ENCODE measurements at regions not wholly inside any gene's neighbourhood (a gene's known extent, or its start where the extent isn't known, plus 50 kb on each side); places are given as distances from the start of the nearest gene placed in this dataset.

DNA sequence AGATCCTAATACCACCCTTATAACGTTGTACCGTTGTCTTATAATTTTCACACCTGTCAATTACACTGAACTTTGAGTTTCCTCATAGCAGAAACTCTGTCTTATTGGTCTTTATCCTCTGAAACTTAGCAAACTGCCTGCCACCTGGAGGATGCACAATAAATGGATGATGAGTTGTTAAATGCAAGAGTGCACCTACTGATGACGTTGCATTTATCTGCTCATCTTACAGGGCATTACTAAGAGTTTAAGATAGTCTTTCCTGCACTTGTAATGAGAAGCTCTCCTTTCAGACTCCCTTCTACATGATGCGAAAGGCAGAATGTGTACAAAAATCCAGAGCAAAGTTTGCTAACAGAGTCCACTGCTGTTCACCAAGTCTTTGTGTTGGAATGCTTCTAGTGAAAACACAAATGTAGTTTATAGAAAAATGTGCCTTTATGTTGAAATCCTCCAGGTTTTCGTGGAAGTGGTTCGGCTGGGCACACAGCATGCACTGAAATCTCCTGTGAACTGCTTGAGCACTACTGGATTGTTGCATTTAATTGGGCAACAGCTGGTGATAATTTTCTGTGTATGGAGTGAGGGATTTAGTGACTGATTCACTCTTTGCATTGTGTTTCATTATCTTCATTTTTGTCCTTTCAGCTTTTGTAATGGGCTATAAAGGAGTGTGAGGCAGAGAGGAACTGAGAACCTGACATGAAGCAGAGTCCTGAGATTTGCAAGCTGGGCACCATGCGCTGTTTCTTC is 665.8 kb upstream of the ID2 start:
- H3K27me3 ChIP-seq (ENCODE audit: control insufficient read depth in 1 of 2, insufficient read depth in 2 of 2, low read length in 2 of 2) = no peaks in the 10 kb centered on the region
- no peaks in the 10 kb centered on the region for H3K4me1 ChIP-seq (ENCODE audit: control insufficient read depth, insufficient read depth, low read length)
- no peaks in the 10 kb centered on the region for H3K36me3 ChIP-seq (ENCODE audit: control insufficient read depth in 2 of 2, insufficient read depth in 2 of 2, low read length in 2 of 2)
- H3K4me3 ChIP-seq (ENCODE audit: low read length in 2 of 2) = no peak overlapping the region
- H3K9me3 ChIP-seq (ENCODE audit: control insufficient read depth in 2 of 2, low read length in 2 of 2) = no peaks in the 10 kb centered on the region
- no peak overlapping the region for H3K27ac ChIP-seq (ENCODE audit: low read length)
- H3K9ac ChIP-seq (ENCODE audit: low read length in 2 of 2) = no peak overlapping the region

GRCh38 chr2:8016688-8017087 is 665.2 kb upstream of the ID2 start:
- Histone ChIP-seq H3K36me3 (ENCODE audit: control insufficient read depth in 2 of 2, insufficient read depth in 2 of 2, low read length in 2 of 2) (no peaks in the 10 kb centered on the region), H3K27ac (ENCODE audit: low read length) (no peak overlapping the region), H3K9ac (ENCODE audit: low read length in 2 of 2) (no peak overlapping the region), H3K27me3 (ENCODE audit: control insufficient read depth in 1 of 2, insufficient read depth in 2 of 2, low read length in 2 of 2) (no peaks in the 10 kb centered on the region), H3K9me3 (ENCODE audit: control insufficient read depth in 2 of 2, low read length in 2 of 2) (no peaks in the 10 kb centered on the region), H3K4me1 (ENCODE audit: control insufficient read depth, insufficient read depth, low read length) (no peaks in the 10 kb centered on the region), H3K4me3 (ENCODE audit: low read length in 2 of 2) (no peak overlapping the region)

- Histone ChIP-seq H3K27ac (ENCODE audit: low read length) (no peak overlapping the region), H3K4me3 (ENCODE audit: low read length in 2 of 2) (no peak overlapping the region), H3K27me3 (ENCODE audit: control insufficient read depth in 1 of 2, insufficient read depth in 2 of 2, low read length in 2 of 2) (no peaks in the 10 kb centered on the region), H3K9me3 (ENCODE audit: control insufficient read depth in 2 of 2, low read length in 2 of 2) (no peaks in the 10 kb centered on the region), H3K36me3 (ENCODE audit: control insufficient read depth in 2 of 2, insufficient read depth in 2 of 2, low read length in 2 of 2) (no peaks in the 10 kb centered on the region), H3K4me1 (ENCODE audit: control insufficient read depth, insufficient read depth, low read length) (no peaks in the 10 kb centered on the region), H3K9ac (ENCODE audit: low read length in 2 of 2) (no peak overlapping the region)
Measured at GRCh38 chr2:8018956-8019355, 662.9 kb upstream of the ID2 start.

GRCh38 chr2:8019934-8020333 is 661.9 kb upstream of the ID2 start:
- Histone ChIP-seq H3K4me1 (ENCODE audit: control insufficient read depth, insufficient read depth, low read length) (no peaks in the 10 kb centered on the region), H3K36me3 (ENCODE audit: control insufficient read depth in 2 of 2, insufficient read depth in 2 of 2, low read length in 2 of 2) (no peaks in the 10 kb centered on the region), H3K4me3 (ENCODE audit: low read length in 2 of 2) (no peak overlapping the region), H3K9me3 (ENCODE audit: control insufficient read depth in 2 of 2, low read length in 2 of 2) (no peaks in the 10 kb centered on the region), H3K9ac (ENCODE audit: low read length in 2 of 2) (no peak overlapping the region), H3K27ac (ENCODE audit: low read length) (no peak overlapping the region), H3K27me3 (ENCODE audit: control insufficient read depth in 1 of 2, insufficient read depth in 2 of 2, low read length in 2 of 2) (no peaks in the 10 kb centered on the region)

GRCh38 chr2:8021921-8022320 is 659.9 kb upstream of the ID2 start:
- Histone ChIP-seq H3K9ac (ENCODE audit: low read length in 2 of 2) (no peak overlapping the region), H3K36me3 (ENCODE audit: control insufficient read depth in 2 of 2, insufficient read depth in 2 of 2, low read length in 2 of 2) (no peaks in the 10 kb centered on the region), H3K9me3 (ENCODE audit: control insufficient read depth in 2 of 2, low read length in 2 of 2) (no peaks in the 10 kb centered on the region), H3K27me3 (ENCODE audit: control insufficient read depth in 1 of 2, insufficient read depth in 2 of 2, low read length in 2 of 2) (no peaks in the 10 kb centered on the region), H3K4me3 (ENCODE audit: low read length in 2 of 2) (no peak overlapping the region), H3K27ac (ENCODE audit: low read length) (no peak overlapping the region), H3K4me1 (ENCODE audit: control insufficient read depth, insufficient read depth, low read length) (no peaks in the 10 kb centered on the region)

DNA sequence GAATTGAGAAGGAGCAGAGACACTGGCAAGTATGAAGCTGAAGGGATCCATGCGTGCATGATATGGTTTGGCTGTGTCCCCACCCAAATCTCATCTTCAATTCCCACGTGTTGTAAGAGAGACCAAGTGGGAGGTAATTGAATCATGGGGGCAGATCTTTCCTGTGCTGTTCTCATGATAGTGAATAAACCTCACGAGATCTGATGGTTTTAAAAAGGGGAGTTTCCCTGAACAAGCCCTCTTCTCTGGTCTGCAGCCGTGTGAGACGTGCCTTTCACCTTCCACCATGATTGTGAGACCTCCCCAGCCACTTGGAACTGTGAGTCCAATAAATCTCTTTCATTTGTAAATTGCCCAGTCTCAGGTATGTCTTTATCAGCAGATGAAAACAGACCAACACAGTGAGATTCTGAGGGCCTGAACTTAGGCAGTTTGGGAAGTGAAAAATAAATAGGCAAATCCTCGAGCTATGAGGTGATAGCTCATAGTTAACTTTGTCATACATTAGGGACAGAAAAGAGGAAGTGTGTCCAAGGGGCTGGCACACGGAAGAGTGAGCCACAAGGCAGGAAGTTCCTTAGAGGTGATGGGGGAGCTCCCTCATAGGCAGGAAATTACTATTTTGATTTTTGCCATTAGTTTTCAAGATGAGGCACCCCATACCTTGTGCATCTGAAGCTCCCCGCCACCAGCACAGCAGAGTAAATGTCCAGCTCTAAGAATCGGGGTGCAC is 658.8 kb upstream of the ID2 start:
- Histone ChIP-seq H3K9me3 (ENCODE audit: control insufficient read depth in 2 of 2, low read length in 2 of 2) (no peaks in the 10 kb centered on the region), H3K27ac (ENCODE audit: low read length) (no peak overlapping the region), H3K36me3 (ENCODE audit: control insufficient read depth in 2 of 2, insufficient read depth in 2 of 2, low read length in 2 of 2) (no peaks in the 10 kb centered on the region), H3K4me3 (ENCODE audit: low read length in 2 of 2) (no peak overlapping the region), H3K27me3 (ENCODE audit: control insufficient read depth in 1 of 2, insufficient read depth in 2 of 2, low read length in 2 of 2) (no peaks in the 10 kb centered on the region), H3K4me1 (ENCODE audit: control insufficient read depth, insufficient read depth, low read length) (no peaks in the 10 kb centered on the region), H3K9ac (ENCODE audit: low read length in 2 of 2) (no peak overlapping the region)

DNA sequence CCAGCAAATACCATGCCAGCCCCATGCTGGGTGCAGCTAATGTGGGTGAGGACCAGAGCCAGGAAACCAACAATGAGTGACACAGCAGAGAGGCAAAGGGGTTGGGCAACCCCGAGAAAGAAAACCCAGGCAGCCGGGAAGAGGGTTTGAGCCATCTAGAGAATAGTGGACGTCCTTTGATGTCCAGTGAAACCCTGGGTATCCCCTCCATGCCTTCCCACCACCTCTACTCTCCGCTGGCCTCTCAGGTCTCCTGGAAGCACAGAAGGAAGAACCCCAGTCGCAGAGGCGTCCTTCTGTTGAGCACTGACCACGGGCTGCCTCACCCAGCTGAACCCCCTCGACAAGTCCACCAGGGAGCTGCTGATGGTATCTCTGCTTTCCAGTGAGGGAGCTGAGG is 657.4 kb upstream of the ID2 start:
- Histone ChIP-seq H3K4me1 (ENCODE audit: control insufficient read depth, insufficient read depth, low read length) (no peaks in the 10 kb centered on the region), H3K36me3 (ENCODE audit: control insufficient read depth in 2 of 2, insufficient read depth in 2 of 2, low read length in 2 of 2) (no peaks in the 10 kb centered on the region), H3K9ac (ENCODE audit: low read length in 2 of 2) (no peak overlapping the region), H3K4me3 (ENCODE audit: low read length in 2 of 2) (no peak overlapping the region), H3K9me3 (ENCODE audit: control insufficient read depth in 2 of 2, low read length in 2 of 2) (no peaks in the 10 kb centered on the region), H3K27me3 (ENCODE audit: control insufficient read depth in 1 of 2, insufficient read depth in 2 of 2, low read length in 2 of 2) (no peaks in the 10 kb centered on the region), H3K27ac (ENCODE audit: low read length) (no peak overlapping the region)

- Histone ChIP-seq H3K4me3 (ENCODE audit: low read length in 2 of 2) (no peak overlapping the region), H3K36me3 (ENCODE audit: control insufficient read depth in 2 of 2, insufficient read depth in 2 of 2, low read length in 2 of 2) (no peaks in the 10 kb centered on the region), H3K9ac (ENCODE audit: low read length in 2 of 2) (no peak overlapping the region), H3K27ac (ENCODE audit: low read length) (no peak overlapping the region), H3K9me3 (ENCODE audit: control insufficient read depth in 2 of 2, low read length in 2 of 2) (no peaks in the 10 kb centered on the region), H3K4me1 (ENCODE audit: control insufficient read depth, insufficient read depth, low read length) (peaks cover 13% of the 10 kb centered on the region), H3K27me3 (ENCODE audit: control insufficient read depth in 1 of 2, insufficient read depth in 2 of 2, low read length in 2 of 2) (no peaks in the 10 kb centered on the region)
Measured at GRCh38 chr2:8026381-8026780, 655.5 kb upstream of the ID2 start.

GRCh38 chr2:8027387-8027786 is 654.5 kb upstream of the ID2 start:
- Histone ChIP-seq H3K36me3 (ENCODE audit: control insufficient read depth in 2 of 2, insufficient read depth in 2 of 2, low read length in 2 of 2) (no peaks in the 10 kb centered on the region), H3K27ac (ENCODE audit: low read length) (no peak overlapping the region), H3K9ac (ENCODE audit: low read length in 2 of 2) (no peak overlapping the region), H3K4me3 (ENCODE audit: low read length in 2 of 2) (no peak overlapping the region), H3K9me3 (ENCODE audit: control insufficient read depth in 2 of 2, low read length in 2 of 2) (no peaks in the 10 kb centered on the region), H3K27me3 (ENCODE audit: control insufficient read depth in 1 of 2, insufficient read depth in 2 of 2, low read length in 2 of 2) (no peaks in the 10 kb centered on the region), H3K4me1 (ENCODE audit: control insufficient read depth, insufficient read depth, low read length) (peaks cover 15% of the 10 kb centered on the region)

GRCh38 chr2:8028036-8028435 is 653.8 kb upstream of the ID2 start:
- peaks cover 15% of the 10 kb centered on the region for H3K4me1 ChIP-seq (ENCODE audit: control insufficient read depth, insufficient read depth, low read length)
- H3K9me3 ChIP-seq (ENCODE audit: control insufficient read depth in 2 of 2, low read length in 2 of 2) = no peaks in the 10 kb centered on the region
- no peaks in the 10 kb centered on the region for H3K27me3 ChIP-seq (ENCODE audit: control insufficient read depth in 1 of 2, insufficient read depth in 2 of 2, low read length in 2 of 2)
- no peak overlapping the region for H3K27ac ChIP-seq (ENCODE audit: low read length)
- no peak overlapping the region for H3K9ac ChIP-seq (ENCODE audit: low read length in 2 of 2)
- H3K4me3 ChIP-seq (ENCODE audit: low read length in 2 of 2) = no peak overlapping the region
- no peaks in the 10 kb centered on the region for H3K36me3 ChIP-seq (ENCODE audit: control insufficient read depth in 2 of 2, insufficient read depth in 2 of 2, low read length in 2 of 2)

- no peaks in the 10 kb centered on the region for H3K27me3 ChIP-seq (ENCODE audit: control insufficient read depth in 1 of 2, insufficient read depth in 2 of 2, low read length in 2 of 2)
- no peaks in the 10 kb centered on the region for H3K36me3 ChIP-seq (ENCODE audit: control insufficient read depth in 2 of 2, insufficient read depth in 2 of 2, low read length in 2 of 2)
- no peak overlapping the region for H3K4me3 ChIP-seq (ENCODE audit: low read length in 2 of 2)
- H3K27ac ChIP-seq (ENCODE audit: low read length) = no peak overlapping the region
- H3K9ac ChIP-seq (ENCODE audit: low read length in 2 of 2) = no peak overlapping the region
- no peaks in the 10 kb centered on the region for H3K9me3 ChIP-seq (ENCODE audit: control insufficient read depth in 2 of 2, low read length in 2 of 2)
- H3K4me1 ChIP-seq (ENCODE audit: control insufficient read depth, insufficient read depth, low read length) = peaks cover 15% of the 10 kb centered on the region
Measured at GRCh38 chr2:8028436-8028835, 653.4 kb upstream of the ID2 start.

Measured in stomach smooth muscle (tissue), 2 donors.